ENCODE measurements at regions not wholly inside any gene's neighbourhood (a gene's known extent, or its start where the extent isn't known, plus 50 kb on each side); places are given as distances from the start of the nearest gene placed in this dataset.
A peak's percentile ranks its signal among the peaks of the same experiment; 100 is the strongest.
"Not testable (repeated sequence)": the region's sequence is repeated elsewhere in the genome, so short reads cannot be mapped to it uniquely, and the experiment has no call there.

DNA sequence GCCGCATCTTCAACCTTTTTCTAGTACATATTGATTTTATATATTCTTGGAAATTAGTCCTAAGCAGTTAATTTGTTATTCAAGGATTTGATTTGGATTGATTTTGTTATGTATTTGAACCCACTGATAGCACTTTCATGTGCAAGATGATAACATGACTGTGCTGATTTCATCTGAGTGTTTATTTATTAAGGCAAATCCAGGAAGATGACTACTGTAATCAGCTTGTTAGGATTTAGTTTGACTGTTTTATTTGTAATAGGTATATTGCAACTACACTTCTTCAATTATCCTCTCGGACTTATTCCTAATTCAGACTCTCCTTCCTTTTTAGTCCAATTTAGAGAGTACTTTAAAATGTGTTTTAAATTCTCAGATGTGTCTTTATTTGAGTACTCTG, 75.1 kb upstream of the PRKG1 start:
- no peak for DNase-seq (ENCODE audit: low spot score)

DNA sequence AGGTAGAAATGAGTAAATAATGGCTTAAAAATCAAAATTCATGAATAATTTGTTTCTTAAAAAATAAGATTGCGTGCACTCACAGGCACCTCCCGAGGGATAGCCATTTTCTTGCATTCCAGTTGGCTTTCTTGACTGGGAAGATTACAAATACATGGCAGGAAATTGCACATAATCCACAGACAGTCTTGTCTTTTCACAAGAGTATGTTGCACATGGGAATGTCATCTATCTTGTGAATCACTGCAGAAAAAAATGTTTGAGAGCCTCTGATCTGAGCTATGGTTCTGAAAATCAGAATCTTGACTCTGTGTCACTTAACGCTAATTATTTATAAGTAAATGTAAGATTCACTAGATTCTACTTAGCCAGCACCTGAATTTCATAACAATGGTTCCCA, 74.1 kb upstream of the PRKG1 start:
- DNase-seq (ENCODE audit: low spot score): no peak

DNA sequence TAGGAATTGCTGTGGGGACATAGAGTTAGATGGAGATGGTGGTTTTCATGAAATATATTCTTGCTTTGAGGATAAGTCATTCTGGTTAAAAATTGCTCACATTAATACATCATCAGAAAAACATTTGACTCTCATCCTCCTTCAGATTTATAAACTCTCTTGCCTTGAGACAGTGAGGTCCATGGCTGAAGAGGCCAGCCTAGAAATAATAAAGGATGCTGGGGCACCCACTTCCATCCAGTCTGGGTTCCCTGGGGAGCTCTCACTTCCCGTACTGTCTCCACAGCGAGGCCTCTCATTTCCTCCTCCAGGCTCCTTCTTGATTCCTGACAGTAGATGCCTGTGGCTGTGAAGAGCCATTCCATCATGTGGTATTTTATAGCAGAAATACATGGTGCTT, 73.3 kb upstream of the PRKG1 start:
- no peak for DNase-seq (ENCODE audit: low spot score)

DNA sequence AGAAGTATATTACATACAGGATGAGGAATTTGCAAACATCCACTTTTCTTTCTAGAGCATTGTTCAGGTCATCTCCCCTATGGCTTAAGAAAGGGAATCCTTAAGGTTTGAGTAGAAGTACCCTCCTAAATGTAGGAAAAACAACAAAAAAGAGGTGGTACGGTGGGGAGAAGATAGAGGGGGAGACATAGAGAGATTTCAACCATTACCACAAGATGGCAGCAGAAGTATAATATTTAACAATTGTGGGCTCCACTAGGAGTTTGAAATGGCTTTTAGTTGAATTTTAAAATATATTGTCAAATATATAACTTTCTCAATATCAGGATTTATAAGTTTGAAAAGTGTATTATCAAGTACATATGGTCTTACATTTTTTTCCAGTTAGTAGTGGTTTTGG, 72.7 kb upstream of the PRKG1 start:
- peak; percentile 44 for DNase-seq (ENCODE audit: low spot score)

DNA sequence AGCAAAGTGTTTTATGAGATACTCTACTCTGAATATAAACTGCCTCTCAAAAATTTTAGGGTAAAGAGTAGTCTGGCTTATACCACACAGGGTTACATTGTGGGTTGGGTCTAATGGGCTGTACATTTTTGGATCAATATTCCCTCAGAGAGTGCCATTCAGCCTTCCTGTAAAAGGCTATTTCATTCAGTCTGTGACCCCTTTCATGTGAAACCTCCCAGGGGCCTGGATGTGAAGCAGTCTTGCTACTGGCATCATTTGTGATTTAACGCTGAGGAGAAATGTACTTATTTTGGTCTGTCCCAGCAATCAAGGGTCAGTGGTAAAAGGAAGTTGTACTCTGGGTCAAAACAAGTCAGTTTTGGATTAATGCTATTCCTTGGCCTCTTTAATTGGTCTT, 71.8 kb upstream of the PRKG1 start:
- no peak for DNase-seq (ENCODE audit: low spot score)

DNA sequence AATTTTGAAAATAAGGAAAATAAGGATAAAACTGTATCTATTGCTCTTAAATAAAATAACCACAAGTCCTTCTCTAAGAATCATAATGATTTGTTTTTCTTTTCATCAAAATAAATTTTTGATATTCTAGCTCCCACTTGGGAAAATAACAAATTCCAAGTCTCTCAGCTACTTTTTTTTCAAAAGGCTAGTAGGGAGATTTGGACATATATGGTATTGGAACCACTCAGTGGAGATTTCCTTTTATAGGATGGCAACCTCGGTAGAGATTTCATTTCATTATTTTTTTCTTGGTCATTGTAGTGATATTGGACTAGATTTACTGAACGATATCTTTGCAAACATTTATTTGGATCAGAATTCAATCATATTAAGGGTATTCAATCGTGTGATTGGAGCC, 69.5 kb upstream of the PRKG1 start:
- DNase-seq (ENCODE audit: low spot score): no peak

DNA sequence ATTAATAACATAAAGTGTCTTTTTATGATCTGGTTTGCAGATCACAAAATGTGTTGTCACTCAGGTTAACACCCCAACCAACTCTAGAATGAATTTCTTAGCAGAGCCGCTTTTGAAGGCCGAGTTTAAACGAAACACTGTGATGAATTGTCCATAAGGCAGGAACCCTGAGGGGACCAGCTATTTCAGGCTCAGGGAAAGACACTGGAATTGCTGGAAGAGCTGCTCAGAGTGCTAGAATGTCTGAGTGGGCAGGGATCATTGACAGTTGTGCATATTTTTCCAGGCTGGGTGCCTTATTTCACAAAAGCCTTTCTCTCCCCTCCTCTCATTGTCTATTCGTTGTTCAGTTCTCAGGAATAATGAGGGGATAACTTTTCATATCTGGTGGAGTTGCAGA, 68.7 kb upstream of the PRKG1 start:
- DNase-seq (ENCODE audit: low spot score): no peak

DNA sequence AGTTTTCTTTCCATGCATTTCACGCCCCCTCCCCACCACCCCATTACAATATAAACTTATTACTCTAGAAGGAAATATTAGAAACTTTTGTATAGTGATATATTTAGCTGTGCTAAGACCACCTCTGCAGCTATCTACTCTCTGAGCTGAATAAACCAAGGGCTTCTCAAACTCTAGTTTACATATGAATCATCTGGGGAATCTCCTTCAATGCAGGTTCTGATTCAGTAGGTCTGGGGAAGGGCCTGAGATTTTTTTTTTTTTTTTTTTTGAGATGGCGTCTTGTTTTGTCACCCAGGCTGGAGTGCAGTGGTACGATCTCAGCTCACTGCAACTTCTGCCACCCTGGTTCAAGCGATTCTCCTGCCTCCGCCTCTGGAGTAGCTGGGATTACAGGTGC, 67.6 kb upstream of the PRKG1 start:
- no peak for DNase-seq (ENCODE audit: low spot score)

DNA sequence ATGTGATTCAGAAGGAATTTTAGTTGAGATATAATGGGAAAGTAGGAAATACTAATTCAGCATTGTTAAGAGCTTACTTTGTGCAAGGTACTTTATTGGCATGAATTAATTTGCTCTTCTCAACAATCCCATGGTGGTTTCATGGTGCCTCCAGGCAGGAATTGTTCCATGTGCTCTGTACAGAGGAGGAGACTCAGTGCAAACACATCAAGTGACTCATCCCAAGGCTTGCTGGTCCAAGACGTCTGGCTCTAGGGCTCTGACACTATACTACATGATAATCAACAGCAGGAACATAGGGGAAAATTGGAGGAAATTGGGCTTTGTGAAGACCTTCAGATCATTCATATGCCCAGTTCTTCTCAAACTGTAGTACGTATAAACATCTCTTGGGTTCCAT, 66.5 kb upstream of the PRKG1 start:
- no peak for DNase-seq (ENCODE audit: low spot score)

DNA sequence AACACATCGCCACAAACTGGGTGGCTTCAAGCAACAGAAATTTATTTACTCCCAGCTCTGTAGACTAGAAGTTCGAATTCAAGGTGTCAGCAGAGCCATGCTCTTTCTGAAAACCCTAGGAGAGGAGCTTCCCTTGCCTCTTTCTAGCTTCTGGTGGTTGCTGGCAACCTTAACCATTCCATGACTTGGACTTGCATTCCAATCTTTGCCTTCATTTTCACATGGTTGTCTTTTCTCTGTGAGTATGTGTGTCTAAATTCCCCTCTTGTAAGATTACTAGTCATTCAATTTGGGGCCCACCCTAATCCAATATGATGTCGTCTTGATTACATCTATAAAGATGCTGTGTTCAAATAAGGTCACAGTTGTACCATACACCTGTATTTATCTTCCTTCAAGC, 65.9 kb upstream of the PRKG1 start:
- DNase-seq (ENCODE audit: low spot score): no peak

DNA sequence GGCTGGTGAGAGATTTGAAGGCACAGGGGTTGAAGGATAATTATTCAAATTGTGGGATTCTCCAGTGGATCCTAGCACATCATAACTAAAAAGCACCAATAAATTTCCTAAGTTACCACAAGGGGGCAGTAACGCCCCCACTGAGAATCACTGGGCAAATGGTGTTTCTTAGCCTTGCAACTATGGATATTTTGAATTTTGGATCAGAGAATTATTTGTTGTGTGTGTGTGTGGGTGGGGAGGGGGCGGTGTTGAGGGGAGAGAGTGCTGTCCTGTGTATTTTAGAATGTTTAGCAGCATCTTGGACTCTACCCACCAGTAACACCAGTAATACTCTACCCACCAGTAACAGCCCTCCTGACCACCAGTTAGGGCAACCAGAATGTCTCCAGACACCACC, 63.3 kb upstream of the PRKG1 start:
- DNase-seq (ENCODE audit: low spot score): peak; percentile 67

DNA sequence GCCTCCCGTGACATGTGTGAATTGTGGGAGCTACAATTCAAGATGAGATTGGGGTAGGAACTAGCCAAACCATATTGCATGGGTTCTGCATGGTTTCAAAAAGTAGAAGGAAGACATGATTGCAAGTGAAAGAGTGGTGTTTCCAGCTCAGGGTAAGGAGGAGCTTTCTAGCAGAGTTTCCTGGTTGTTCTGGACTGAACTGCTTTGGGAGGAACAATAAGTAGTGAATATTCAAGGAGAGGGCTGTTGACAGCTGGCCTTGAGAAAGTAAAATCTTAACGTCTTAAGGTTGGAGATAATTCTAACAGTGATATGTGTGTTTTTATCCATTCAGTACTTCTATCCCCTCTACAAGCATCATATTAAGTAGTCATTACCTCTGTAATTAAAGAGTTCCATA, 62.2 kb upstream of the PRKG1 start:
- DNase-seq (ENCODE audit: low spot score): no peak

DNA sequence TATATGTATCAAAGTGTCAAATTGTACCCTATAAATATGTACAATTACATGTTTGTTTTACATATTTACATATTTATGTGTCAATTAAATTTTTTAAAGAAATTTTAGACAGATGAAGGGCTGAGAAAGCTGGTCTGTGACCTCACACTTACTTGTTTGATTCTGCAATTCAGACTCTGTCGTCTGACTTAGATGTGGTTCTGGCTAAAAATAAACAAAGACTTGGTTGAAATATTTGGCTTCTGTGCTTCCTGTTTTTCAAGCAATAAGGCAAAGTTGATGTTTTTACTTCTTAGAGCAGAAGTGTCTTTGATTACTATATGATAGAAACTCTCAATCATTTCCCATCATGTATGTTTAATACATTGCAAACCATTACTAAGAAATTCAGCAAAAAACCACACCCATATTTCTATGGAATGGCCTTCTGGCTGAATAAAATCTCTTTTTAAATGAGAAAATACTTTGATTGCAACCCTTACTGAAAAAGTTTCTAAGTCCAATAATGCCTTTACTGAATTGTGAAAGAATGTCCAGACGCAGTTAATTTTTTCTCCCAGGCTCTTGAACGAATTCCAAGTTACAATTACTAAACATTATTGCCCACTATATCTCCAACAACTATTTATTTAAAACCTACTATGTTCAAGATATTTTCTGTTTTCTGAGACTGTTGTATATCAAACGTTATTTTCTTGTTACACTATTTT, 59.5 kb upstream of the PRKG1 start:
- no peak for DNase-seq (ENCODE audit: low spot score)

DNA sequence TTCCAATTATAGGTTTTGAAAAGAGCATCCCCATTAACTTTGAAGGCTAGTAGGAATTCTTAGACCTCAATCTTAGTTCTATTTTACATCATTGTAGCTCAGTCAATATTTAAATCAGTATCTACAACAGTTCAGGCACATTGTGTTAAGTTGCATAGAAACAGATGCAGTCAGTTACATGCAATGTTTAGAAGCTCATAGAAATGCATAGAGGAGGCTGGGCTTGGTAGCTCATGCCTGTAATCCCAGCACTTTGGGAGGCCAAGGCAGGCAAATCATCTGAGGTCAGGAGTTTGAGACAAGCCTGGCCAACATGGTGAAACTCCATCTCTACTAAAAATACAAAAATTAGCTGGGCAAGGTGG, 58.9 kb upstream of the PRKG1 start:
- DNase-seq (ENCODE audit: low spot score): not testable (repeated sequence)

DNA sequence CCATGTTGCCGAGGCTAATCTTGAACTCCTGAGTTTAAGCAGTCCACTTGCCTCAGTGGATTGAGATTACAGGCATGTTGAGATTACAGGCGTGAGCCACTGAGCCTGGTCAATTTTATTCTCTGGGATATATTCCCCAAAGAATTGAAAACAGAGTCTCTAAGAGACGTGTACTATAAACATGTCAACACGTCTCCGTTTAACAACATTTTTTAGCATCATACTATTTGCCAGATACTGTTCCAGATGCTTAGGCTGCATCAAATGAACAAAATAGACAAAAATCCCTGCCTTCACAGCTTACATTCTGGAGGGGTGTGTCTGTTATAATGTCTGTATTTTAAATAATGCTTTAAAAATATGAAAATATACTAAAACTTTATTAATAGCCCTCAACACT, 54.1 kb upstream of the PRKG1 start:
- no peak for DNase-seq (ENCODE audit: low spot score)

DNA sequence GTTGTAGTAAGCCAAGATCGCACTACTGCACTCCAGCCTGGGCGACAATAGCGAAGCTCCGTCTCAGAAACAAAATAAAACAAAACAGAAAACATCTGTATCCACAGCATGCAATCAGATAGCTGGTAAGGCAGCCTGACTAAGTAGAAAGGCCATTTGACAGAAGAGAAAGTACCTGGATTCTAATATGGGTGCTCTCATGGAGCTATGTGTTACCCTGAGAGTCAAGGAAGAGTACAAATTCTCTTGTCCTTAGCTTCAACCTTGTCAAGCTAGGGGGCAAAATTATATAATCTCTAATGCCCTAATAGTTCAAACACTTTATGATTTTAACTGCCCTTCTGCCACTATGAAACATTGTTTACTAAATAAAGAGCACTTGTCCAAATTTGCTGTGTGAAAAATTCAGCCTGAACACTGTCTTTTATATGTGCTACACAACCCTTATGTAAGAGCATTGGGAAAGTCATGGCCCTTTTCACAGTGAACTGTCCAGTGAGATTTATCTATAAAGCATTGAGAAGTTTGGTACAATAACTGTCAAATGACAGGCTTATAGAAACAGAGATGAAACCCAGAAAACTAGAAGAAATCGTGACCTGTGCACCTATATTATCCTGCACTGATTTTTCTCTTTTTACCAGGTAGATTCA, 51.2 kb upstream of the PRKG1 start:
- no peak for DNase-seq (ENCODE audit: low spot score)

DNA sequence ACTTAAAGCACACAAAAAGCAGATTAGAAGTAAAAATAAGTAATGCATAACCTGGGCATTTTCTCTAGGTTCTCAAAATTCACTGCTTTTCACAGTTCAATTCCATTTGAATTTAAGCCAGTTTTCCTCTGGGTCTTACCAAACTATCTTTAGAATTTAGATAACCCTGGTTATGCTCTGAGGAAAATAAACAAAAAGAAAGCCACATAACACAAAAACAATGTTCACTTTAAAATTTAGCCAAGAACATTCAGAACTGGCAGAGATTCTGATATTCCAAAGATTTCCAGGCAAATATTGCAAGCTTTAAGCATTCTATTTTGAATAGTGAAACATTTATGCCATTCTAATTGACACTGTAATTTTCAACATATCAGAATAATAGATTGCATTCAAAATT, 50.7 kb upstream of the PRKG1 start:
- no peak for DNase-seq (ENCODE audit: low spot score)

Data from D341Med (cell line).